Middle frontal gyrus (tissue), 1 donor: ENCODE measurements at regions not wholly inside any gene's neighbourhood (a gene's known extent, or its start where the extent isn't known, plus 50 kb on each side); places are given as distances from the start of the nearest gene placed in this dataset.

Source experiments
- DNase-seq: peaks from one replicate; pipeline ENCODE4 v3.0.0-alpha.2; 2015; ENCODE audit warnings: low spot score; ENCODE audit errors: extremely low spot score

DNA sequence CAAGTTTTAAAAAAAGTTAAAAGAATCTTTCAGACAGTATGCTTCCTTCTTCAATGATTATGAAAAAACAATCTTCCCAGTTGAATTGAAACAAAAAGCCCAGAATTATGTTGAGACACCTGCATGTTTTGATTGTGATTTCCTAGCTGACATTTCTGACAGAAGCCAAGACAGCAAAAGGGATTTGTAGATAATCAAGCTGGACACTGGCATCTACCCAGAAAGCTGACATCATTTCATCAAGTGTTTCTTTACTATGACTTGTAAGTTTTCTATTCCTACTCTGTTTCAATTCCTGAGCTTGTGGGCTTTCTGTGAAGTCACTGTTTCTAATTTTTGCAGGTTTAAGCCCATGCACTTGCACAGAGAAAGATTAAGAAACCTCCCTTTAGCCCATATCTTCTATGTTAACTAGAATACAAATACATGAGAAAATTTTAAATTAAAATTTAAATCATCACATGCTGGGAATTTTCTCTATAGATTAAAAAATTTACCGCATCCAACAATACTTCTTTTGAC is 82.9 kb upstream of the CCDC85A start:
- DNase-seq = no peak

GRCh38 chr2:56102098-56102497 is 81.7 kb upstream of the CCDC85A start:
- no peak for DNase-seq

DNA sequence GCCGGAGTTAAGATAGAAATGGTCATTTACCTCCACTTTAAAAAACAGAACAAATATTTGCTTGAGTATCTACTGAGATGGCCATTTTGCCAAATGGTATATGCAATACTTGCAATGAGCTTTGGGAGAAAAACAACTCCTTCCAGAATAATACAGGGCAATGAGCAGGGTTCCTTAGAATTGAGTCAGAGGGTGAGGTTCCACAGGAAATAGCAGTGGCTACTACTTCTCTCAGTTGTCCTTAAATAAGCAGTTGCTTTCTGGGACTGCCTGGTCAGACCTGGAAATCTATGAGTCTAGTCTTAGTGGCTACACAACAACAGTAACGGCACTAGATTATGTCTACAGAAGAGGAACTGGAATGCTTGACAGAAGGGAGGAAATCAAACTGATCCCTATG is 80.9 kb upstream of the CCDC85A start:
- no peak for DNase-seq

DNA sequence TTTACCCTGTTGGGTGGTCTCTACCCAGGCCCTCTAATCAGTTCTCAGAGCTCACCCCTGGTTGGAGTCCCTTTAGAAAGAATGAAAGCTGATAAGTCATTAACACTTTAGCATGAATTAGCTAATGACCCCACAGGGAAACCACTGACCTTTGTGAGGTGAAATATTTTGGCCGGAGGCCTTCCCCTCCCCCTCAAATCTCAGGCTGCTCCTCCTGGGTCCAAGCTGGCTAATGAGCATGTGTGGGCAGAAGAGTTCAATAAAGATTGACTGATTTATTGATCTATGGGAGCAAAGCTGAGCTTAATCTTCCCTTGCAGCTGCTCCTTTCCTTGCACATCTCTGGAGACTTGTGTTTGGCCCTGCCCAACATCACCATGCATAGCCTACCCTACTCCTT is 78.8 kb upstream of the CCDC85A start:
- DNase-seq = no peak

DNA sequence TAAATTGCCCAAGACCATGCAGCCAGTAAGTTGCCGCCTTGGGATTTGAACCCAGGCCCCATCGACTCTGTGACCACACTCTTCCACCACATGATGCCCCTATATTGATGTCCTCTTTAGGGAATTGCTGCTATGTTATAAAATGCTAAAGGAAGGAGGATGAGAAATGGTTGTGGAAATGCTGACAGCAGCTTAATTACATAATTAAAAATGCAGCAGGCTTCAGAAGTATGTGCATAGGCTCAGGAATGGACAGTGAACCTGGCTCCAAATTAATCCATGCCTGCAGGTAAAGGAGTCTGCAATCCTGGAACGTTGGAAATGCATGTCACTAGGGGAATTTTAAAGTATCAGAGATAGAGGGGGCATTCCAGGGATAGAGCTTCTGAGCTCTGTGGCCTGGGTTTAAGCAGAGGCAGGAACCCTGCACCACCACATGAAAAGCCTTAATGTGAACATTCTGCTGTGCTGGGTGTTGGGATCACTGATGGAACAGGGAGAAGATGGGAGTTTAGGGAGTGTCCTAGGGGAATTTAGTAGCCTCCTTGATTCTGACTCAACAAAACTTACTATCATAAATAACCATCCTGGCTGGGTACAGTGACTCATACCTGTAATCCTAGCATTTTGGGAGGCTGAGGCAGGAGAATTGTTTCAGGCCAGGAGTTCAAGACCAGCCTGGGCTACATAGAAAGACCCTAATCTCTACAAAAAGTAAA is 76.1 kb upstream of the CCDC85A start:
- DNase-seq = no peak

- no peak for DNase-seq
These were observed 75.0 kb upstream of the CCDC85A start for GRCh38 chr2:56108806-56109205.

DNA sequence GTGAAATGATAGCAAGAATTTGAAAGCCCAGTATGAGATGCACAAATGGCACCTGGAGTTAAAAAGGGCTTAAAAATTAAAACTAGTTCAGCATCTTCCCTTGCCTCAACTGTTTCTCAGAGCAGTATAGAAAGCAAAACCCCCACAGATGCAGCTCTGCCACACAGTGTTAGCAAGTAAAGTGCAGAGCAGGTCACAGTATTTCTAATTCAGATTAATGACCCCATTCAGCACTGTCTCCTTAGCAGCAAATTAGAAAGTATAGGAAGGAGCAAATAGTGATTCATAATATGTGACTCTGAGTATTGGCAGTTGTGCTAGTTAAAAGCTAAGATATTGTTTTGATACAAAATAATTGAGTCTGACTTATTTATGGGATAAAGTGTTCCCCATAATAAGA is 73.8 kb upstream of the CCDC85A start:
- DNase-seq = no peak

DNA sequence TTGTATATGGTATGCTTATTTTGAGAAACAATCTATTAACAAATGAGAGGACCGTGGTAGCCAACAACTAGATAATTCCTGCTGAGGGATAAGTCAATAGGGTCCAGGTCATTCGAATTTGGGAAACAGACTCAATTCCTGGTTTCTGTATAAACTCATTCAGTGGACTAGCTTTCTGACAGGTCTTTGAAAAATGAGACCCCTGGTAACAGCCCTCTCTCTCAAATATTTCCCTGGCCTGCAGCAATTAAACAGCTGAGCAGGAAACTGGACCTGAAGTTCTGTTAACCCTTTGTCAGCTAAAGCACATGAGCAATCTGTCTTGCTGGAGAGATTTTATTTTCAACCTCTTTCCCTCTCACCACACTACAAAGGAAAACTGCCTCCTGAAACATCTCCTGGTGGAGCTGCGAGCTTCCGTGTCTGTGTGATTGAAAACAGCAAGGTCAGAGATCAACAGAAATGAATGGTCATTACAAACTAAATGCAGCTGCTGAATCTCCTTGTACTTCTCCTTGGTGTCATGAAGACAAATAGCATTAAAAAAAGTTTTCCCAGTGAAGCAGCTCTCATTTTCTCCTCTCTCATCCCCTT is 70.3 kb upstream of the CCDC85A start:
- DNase-seq = no peak

DNA sequence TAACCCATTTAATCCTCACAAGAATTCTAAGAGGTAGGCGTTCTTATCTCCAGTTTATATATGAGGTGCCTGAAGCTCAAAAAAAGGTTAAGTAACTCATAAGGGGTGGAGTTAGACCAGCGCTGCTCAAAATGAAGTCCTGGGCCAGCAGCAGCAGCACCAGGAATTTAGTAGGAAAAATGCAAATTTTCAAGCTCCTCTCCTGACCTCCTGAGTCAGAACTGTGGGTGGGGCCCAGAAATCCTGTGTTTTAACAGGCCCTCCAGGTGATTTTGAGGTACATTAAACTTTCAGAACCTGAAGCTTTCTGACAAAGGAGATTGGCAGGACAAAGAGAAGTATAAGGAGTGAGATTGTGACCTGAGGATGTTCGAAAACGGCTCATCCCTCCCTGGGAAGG is 66.0 kb upstream of the CCDC85A start:
- no peak for DNase-seq

- DNase-seq = no peak
These were observed 65.3 kb upstream of the CCDC85A start for GRCh38 chr2:56118474-56118873.

DNA sequence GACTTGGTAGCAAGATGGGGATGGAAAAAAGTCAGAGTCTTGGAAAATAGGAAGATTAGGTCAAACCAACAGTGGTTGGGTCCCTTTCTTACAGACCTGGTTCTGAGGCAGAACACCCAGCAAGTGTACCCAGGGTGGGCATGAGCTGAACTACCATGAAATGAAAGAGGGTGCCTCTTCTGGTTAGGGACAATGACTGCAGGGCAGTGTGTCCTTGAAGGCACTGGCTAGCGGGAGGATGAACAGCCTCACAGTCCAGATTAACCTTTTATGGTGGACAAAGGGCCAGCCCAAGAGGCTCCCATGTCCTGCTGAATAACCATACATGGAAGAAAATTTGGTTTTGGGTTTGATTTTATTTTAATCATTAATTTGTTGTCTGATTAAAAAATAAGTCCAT is 61.8 kb upstream of the CCDC85A start:
- DNase-seq = no peak

GRCh38 chr2:56123538-56123937 is 60.3 kb upstream of the CCDC85A start:
- no peak for DNase-seq

DNA sequence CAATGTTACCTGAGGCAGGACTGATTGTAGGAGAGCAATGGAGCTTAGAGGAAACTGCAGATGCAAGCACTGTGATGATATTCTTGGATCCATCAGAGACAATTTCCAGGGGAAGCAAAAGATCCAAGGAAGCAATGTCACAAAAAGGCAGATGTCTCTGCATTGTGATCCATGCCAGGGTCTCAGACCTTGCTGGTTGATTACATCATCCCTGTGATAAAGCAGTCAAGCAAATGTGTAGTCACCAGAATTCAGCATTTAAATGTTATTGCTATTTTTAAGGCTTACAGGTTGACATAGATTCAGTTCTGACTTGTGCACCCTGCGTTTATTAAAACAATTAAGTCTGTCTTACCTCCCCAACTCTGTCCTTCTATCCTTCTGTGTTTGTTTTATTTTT is 56.8 kb upstream of the CCDC85A start:
- no peak for DNase-seq

- no peak for DNase-seq
These were observed 56.2 kb upstream of the CCDC85A start for GRCh38 chr2:56127463-56128152.

DNA sequence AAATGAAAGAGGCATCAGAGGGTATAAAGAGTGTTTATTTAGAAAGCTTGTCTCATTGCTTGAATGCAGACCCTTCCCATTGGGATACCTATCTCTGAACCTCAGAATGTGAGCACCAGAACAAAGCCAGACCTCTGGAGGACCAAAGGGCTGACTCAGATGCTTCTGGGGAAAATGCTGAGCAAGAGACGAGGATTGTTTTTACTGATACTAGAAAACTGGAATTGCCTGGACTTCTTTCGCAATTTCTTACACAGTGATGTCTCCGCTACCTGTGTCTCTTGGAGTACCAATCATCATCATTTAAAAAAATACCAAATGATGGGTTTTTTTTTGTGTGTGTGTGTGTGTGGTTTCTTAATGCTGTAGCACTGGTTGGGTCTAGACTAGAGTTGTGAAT is 55.6 kb upstream of the CCDC85A start:
- DNase-seq = no peak

GRCh38 chr2:56130463-56131070 is 53.2 kb upstream of the CCDC85A start:
- peak; percentile 27 for DNase-seq

DNA sequence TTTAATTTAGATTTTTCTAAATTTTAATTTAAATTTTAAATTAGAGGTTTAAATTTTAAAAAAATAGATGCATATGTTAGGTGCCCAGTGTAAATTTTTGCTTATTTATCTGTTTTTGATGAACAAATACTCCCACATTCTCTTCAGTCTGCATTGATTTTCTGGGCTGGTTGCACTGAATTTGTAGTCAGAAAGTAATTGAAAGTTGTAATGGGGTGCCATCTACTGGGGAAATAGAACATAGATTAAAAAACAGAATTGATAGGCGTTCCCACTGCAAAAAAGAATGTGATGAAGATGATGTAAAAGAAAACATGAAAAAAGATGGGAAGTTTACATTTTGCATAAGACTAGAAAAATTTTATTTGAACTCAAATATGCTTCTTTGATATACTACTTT is 51.7 kb upstream of the CCDC85A start:
- DNase-seq = peak; percentile 51

GRCh38 chr2:56133441-56133840 is 50.3 kb upstream of the CCDC85A start:
- no peak for DNase-seq

GRCh38 chr2:56133931-56134629 is 49.7 kb upstream of the CCDC85A start:
- no peak for DNase-seq
